ENCODE measurements at regions not wholly inside any gene's neighbourhood (a gene's known extent, or its start where the extent isn't known, plus 50 kb on each side); places are given as distances from the start of the nearest gene placed in this dataset.

DNA sequence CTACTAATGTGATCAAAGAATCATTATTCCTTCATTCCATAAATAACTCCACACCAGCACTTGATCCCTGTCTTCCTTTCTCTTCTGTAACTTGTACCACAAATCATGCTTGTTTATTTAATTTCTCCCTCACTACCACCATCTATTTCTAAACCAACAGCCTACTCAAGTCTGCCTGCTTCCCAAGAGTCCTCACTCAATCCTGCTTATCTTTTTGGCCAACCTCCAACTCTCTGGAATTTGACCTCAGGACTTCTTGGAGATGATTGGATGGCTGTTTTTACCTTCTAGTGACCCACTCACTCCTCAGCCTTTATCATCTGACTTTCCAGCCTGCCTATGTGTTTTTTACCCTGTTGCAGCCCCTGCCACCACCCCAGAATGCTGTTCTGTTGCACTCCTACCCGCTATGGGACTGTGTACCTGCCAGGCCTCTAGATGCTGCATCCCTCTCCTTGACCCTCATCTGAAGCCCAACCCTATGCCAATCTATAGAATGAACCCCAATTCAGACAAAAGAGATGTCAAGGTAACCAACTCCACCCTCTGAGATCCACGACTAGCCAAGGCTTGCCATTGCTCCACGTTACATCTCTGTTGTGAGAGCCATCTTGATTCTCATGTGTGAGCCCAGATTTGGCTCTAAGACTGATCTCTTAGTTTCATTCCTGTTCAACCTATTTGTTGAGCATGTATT lies 150.2 kb upstream of the PLEKHG7 start:
- no peak for FAIRE-seq

DNA sequence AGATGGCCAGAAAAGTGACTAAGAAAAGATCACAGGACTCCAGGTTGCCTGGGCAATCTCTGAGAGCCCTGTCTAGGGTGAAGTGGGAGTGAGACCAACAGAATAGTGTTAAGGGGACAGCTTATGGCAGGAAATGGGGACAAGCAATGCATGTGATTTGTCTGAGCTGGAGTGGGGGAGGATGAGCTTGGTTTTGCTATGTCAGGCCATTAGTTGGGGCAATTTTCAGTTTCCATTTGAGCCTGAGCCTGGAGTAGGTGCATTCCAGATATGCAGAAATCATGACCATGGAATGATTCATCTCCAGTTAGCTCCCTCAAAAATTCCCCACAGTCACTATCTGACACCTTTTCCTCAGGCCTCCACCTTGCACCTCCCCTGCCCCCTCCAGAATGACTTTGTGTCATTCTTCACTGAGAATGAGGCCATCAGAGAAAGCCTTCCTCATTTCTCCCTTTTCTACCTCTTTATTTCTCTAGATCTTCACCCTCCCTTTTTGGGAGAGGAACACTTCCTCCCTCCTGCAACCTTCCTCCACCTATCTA lies 150.9 kb upstream of the PLEKHG7 start:
- no peak for FAIRE-seq

DNA sequence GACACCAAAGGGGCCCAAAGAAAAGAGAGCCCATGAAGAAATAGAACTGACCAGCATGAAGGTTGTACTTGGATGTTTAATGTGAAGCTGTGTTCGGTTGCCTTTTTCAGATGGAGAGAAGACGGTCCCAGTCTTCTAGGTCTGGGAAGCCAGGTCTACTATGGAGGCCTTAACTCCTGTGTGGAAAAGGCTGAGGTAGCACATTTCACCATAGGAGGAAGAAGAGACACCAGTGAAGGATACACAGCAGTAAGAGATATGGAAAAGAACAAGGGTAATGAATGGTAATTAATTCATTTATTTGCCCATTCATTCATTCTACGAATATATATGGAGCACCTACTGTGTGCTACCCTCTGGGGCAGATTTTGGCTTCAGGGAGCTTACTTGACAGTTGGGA lies 151.6 kb upstream of the PLEKHG7 start:
- FAIRE-seq = no peak

DNA sequence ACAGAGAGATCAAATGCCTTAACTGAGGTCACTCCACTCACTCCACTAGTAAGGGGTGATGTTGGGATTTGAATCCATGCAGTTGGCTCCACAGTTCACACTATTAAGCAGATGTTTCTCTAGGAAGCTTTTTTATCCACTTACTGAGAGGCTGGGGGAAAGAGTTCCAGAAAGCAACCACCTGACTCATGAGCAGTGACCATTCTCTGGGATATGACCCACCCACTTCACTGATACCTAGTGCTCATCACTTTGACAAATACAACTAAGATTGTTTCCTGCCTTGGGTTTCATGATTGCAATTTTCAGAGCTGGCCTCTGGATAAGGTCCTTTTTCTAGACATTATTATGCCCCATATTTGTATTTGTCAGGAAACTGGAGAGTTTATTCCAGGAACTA lies 152.1 kb upstream of the PLEKHG7 start:
- no peak for FAIRE-seq

DNA sequence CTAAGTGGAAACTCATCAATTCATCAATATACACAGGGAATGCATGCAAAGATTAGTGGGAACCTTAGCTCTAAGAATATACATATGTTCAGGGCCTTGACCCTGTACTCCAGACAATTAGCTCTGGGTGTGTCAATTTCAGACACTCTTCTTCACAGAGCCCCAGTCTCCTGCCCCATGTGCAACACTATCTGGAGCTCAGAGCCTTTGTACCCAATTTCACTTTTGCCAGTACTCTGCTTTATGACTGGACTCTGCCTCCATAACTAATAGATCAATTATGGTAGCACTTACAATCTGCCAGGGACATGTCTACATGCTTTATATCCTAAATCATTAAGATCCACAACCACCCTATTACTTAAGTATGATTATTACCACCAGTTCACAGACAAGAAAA lies 152.5 kb upstream of the PLEKHG7 start:
- FAIRE-seq = no peak

DNA sequence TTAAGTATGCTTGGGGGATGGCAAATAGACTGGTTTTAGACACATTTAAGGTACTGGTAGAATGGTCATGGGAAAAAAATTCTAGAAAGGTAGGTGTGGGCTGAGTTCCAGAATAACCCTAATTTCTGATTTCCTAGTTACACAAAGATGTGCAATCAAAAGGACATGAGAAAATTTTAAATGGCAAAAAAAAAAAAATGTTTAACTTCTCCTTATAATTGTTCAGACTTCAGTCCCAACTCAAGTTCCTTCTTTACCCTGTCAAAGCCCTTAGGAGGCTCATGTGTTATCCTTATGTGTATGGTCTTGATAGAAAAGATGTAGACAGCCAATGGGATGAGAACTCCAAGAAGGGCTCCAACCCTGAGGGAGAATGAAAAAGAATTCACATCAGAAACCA lies 153.3 kb upstream of the PLEKHG7 start:
- FAIRE-seq = no peak

DNA sequence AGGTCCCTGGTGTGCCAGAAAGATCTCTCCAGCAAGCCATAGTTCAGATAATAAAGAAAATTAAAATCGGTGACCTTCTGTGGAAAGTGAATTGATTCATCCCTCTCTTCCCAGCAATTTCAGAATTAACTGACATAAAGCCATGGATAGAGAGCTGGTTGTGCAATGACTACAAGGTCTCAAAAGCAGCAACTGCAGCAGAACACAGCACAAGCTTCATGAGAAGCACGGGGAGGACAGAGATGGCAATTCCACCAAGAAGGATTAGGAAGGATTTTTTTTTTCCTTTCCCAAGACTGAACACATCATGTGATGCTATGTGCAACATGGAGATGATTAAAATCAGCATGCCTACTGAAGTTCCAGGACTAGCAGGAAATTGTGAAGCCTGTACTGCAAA lies 154.9 kb upstream of the PLEKHG7 start:
- no peak for FAIRE-seq

- FAIRE-seq = no peak
These were observed 155.4 kb upstream of the PLEKHG7 start for GRCh38 chr12:92547420-92547819.

DNA sequence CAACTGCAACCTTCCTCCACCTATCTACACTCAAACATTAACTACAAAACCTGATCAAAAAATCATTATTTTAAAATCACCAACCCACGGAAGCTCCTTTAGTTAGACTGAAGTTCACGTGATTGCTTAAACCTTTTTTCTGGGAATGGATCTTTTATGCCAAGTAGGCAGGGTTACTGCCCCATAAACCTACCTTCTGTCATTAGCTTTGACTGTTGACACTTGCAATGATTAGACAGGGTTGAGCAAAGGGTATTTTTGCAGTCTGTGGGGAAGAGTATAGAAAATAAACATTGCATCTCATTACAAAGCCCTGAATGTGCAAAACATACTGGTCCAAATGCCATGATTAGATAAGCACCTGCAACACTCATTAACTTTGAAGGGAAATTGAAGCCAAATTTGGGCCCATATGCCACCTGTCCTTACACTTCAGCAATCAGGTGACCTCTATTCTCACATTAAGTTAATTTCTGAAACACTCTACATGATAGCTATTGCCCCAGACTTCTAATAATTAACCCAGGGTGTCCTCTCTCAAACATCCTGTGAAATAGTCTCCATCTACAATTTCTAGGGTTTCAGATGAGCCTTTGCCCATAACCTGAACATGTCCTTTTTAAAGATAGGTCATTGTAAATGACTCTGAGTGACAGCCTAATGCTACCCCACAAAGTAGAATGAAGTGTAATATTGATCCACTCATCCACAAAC lies 156.0 kb upstream of the PLEKHG7 start:
- peak; percentile 91 for FAIRE-seq

- FAIRE-seq = no peak
These were observed 156.5 kb upstream of the PLEKHG7 start for GRCh38 chr12:92546259-92546634.

- no peak for FAIRE-seq
These were observed 158.5 kb upstream of the PLEKHG7 start for GRCh38 chr12:92544322-92544721.

DNA sequence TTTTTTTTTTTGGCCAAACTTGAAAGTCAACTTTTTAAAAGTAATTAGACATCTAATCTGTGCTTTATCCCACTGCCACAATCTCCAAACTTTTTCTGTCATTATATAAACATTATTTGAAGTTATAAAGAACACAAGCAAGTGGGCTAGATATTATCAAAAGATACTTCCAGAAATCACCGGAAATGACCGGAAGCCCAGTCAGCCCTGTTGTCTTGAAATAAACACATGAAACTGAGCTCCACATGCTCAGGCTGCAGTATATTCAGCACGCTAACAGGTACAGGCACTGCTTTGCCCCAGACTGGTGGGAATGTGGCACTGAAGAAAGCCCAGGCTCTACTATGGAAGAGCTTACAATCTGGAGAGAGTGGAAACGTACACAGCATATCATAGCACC lies 158.9 kb upstream of the PLEKHG7 start:
- FAIRE-seq = no peak

- no peak for FAIRE-seq
These were observed 159.4 kb upstream of the PLEKHG7 start for GRCh38 chr12:92543359-92543758.

DNA sequence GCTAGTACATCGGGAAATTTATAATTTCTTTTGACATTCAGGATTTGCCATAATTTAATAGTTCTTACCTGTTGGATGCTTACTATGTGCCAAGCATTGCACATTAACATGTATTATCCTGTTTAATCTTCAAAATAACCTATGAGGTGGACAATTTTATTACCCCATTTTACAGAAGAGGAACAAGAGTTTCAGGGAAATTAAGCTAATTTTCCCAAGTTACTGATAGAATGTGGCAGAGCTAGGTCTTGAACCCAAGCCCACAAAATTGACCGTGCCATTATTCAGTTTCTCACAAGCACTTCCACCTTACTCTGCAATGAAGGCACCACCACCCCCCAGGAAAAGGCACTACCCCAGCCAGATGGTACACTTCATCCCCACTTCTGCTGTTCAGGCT lies 161.1 kb upstream of the PLEKHG7 start:
- FAIRE-seq = no peak

DNA sequence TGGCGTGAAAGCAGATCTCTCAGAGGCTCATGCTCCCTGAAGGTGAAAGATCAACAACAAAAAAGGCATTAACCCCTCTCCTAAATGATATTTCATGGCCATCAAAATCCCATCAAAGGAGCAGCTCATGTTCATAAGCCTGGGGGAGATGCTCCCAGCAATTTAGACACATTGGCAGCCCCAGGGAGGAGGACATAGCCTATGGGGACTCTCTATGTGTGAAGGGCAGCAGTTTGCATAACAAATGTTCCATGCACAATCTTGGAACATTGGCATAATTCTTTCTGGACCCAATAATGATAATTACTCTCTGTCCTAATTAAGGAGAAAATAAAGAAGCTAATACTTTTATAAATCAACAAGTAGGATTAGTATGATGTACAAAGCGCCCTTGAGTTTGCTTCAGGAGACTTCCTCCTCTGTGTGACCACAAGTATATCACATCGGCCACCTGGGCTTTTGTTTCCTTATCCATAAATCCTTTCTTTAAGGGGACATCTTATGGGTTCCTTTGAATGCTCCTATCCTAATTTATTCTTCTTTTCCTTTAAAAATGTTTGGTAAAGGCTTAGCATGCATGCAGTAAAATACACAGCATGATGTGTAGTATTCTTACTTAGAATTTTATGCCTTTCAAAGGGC lies 161.9 kb upstream of the PLEKHG7 start:
- FAIRE-seq = no peak

DNA sequence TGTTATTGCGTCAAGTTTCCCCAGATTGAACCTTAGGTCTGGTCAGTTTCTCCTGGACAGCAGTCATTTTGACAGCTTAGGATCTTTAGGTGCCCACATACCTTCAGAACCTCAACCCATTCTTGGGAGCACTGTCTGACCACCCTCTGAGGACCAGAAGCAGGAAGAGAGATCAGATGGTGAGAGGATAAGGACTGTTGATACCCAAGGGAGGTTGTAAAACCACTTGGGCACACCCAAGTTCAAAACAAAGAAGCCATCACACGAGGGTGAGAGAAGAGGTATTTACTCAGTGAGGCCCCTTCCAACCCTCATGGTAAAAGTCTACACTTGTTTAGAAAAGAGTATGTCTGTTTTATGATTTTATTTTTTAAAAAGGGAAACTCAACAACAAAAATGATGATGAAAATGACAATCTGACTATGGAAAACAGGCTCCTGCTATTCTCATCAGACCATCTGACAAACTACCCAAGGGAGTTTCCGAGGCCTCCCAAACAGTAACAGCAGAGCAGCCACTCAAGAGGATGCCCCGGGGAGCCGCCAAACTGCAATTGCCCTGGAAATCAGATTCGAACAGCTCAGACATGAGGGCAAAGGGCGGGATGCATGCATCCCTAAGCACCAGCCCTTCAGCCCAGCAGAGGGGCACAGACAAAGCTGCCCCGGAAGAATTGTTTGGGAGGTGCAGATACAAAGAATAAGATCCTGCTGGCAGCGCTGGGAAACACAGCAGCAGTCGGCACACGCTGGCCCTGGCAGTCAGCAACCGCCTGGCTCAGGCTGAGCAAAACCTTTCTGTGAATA lies 162.6 kb upstream of the PLEKHG7 start:
- FAIRE-seq = no peak

DNA sequence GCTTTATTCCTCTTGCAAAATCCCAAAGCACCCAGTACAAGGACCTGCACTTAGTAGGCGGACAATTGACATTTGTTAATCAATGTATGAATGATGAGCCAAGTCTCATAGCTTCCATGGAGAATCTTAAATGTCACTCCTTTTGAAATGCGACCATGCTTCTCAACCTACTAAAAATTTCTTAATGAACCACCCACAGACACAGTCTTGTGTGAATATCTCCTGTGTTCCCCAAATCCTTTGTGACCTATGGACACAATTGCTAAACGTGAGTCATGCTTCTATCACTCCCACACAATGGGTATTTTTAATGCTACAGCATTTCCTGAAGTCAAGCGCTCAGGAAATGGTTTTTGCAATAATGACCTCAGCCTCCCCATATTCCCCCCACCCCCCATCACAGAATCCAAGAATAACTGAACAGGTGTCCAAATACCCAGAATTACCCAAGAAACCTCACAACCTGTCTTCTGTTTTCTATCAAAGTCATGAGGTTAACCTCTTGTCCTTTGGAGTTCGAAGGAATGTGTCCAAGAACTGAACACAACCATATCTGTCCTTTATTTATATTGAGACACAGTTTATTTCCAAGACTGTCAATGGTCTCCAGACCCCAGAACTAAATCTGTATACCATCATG lies 163.6 kb upstream of the PLEKHG7 start:
- FAIRE-seq = no peak

- FAIRE-seq = no peak
These were observed 165.4 kb upstream of the PLEKHG7 start for GRCh38 chr12:92537290-92537960.

- FAIRE-seq = no peak
These were observed 166.8 kb upstream of the PLEKHG7 start for GRCh38 chr12:92535961-92536360.

DNA sequence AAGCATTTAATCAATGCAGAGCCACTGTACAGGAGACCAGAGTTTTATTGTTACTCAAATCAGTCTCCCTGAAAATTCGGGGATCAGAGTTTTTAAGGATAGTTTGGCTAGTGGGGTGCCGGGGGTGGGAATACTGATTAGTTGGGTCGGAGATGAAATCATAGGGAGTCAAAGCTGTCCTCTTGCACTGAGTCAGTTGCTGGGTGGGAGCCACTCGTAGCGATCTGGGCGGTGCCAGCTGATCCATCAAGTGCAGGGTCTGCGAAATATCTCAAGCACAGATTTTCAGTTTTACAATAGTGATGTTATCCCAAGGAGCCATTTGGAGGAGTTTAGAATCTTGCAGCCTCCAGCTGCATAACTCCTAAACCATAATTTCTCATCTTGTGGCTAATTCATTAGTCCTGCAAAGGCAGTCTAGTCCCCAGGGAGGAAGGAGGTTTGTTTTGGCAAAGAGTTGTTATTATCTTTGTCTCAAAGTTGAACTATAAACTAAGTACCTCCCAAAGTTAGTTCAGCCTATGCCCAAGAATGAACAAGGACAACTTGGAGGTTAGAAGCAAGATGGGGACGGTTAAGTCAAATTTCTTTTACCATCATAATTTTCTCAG lies 169.4 kb upstream of the PLEKHG7 start:
- no peak for FAIRE-seq

GRCh38 chr12:92530706-92531105 lies 172.1 kb upstream of the PLEKHG7 start:
- no peak for FAIRE-seq

- FAIRE-seq = no peak
These were observed 172.8 kb upstream of the PLEKHG7 start for GRCh38 chr12:92529944-92530343.

Data from islet of Langerhans (tissue), 1 donor.